HCT116 (cell line): ENCODE measurements at regions not wholly inside any gene's neighbourhood (a gene's known extent, or its start where the extent isn't known, plus 50 kb on each side); places are given as distances from the start of the nearest gene placed in this dataset.

Source experiments
- ATAC-seq: fragments of 200-7000 bp; cut with Tn5 transposase; 2 replicates; pipeline ENCODE4 v1.9.1; 2020; ENCODE audit warnings: mild to moderate bottlenecking, moderate library complexity
- BruUV-seq: library from RNA; stranded (reverse); fragments of 400-500 nt; replicated peaks from 2 replicates; lab custom pipeline; 2021; lab: Mats Ljungman, UMichigan
- CTCF ChIA-PET: fragments of 300-600 bp; sonication (Branson Sonifier 250); formaldehyde crosslinking; loops from one replicate; lab custom pipeline; 2021; ENCODE audit warnings: antibody characterized with exemption; lab: Charles Lee
- POLR2A ChIA-PET: fragments of 300-600, 350-600 bp; sonication (Branson Sonifier 250); formaldehyde crosslinking; loops from one replicate; lab custom pipeline; 2021; ENCODE audit warnings: antibody characterized with exemption; lab: Charles Lee
- RAD21 ChIA-PET, 2 experiments: fragments of 300-600 bp; sonication (Branson Sonifier 250); formaldehyde crosslinking; loops; one replicate each; lab custom pipeline; 2023; ENCODE audit warnings: low total read pairs in 2 of 2; ENCODE audit not compliant: uncharacterized antibody in 2 of 2, unreplicated experiment in 2 of 2, low non-redundant PET in 1 of 2; lab: Charles Lee
- DNase-seq: peaks from one replicate; pipeline ENCODE4 v3.0.0-alpha.2; 2010; ENCODE audit warnings: low read depth, low spot score
- H2AFZ ChIP-seq: fragments of 200-600 bp; shearing (Covaris generic), sonication (generic); 2 replicates; pipeline ENCODE4 v1.6.1; 2017; ENCODE audit warnings: low read depth, mixed run types, mixed read lengths, antibody characterized with exemption, low read length; ENCODE audit not compliant: poor library complexity, severe bottlenecking
- H3K27ac ChIP-seq: 2 replicates; pipeline ENCODE4 v1.5.1; 2012; ENCODE audit warnings: low read depth, low read length
- H3K27me3 ChIP-seq: fragments of 200-600 bp; sonication (generic); 2 replicates; pipeline ENCODE4 v1.6.1; 2016; ENCODE audit warnings: mixed run types, low read length, mixed read lengths; ENCODE audit not compliant: insufficient read depth
- H3K36me3 ChIP-seq, 2 experiments: fragments of 200-500 bp in 1 of 2; fragments of 200-600 bp in 1 of 2; sonication (Bioruptor generic) in 1 of 2; sonication (generic) in 1 of 2; 2 replicates each; pipeline versions ENCODE4 v1.5.1 to v1.6.1; 2014 to 2016; ENCODE audit warnings: low read length in 2 of 2, inconsistent platforms in 1 of 2, mixed read lengths in 1 of 2, mixed run types in 1 of 2; ENCODE audit not compliant: insufficient read depth in 2 of 2, control insufficient read depth in 1 of 2
- H3K4me1 ChIP-seq, 2 experiments: fragments of 200-600 bp in 1 of 2; sonication (generic) in 1 of 2; 2 replicates each; pipeline versions ENCODE4 v1.5.1 to v1.6.1; 2012 to 2017; ENCODE audit warnings: low read length in 2 of 2, inconsistent platforms in 1 of 2, mild to moderate bottlenecking in 1 of 2, mixed read lengths in 1 of 2, mixed run types in 1 of 2, moderate library complexity in 1 of 2; ENCODE audit not compliant: insufficient read depth in 2 of 2, control insufficient read depth in 1 of 2
- H3K4me2 ChIP-seq: fragments of 200-600 bp; sonication (generic); 2 replicates; pipeline ENCODE4 v1.6.1; 2017; ENCODE audit warnings: mixed run types, low read length, mixed read lengths
- H3K4me3 ChIP-seq, 2 experiments: fragments of 200-600 bp in 1 of 2; sonication (generic) in 1 of 2; replicated peaks in 1 of 2; 2 replicates each; pipeline ENCODE4 v1.5.1; 2011 to 2016; ENCODE audit warnings: low read length in 2 of 2, control low read depth in 1 of 2, low read depth in 1 of 2, mild to moderate bottlenecking in 1 of 2, mixed read lengths in 1 of 2, mixed run types in 1 of 2
- H3K79me2 ChIP-seq: fragments of 200-600 bp; sonication (generic); 2 replicates; pipeline ENCODE4 v1.6.1; 2017; ENCODE audit warnings: mild to moderate bottlenecking, mixed run types, low read length, moderate library complexity, mixed read lengths; ENCODE audit not compliant: insufficient read depth
- H3K9ac ChIP-seq: fragments of 200-600 bp; sonication (generic); 2 replicates; pipeline ENCODE4 v1.6.1; 2016; ENCODE audit warnings: low read length, mixed read lengths
- H3K9me2 ChIP-seq: fragments of 200-600 bp; sonication (generic), shearing (Covaris generic); 2 replicates; pipeline ENCODE4 v1.6.1; 2017; ENCODE audit warnings: mixed run types, mild to moderate bottlenecking, moderate library complexity; ENCODE audit not compliant: insufficient read depth
- H3K9me3 ChIP-seq, 2 experiments: fragments of 200-500 bp in 1 of 2; fragments of 200-600 bp in 1 of 2; sonication (Bioruptor generic) in 1 of 2; sonication (generic) in 1 of 2; 2 replicates each; pipeline ENCODE4 v1.6.1; 2014 to 2017; ENCODE audit warnings: low read length in 2 of 2, mixed read lengths in 2 of 2, inconsistent platforms in 1 of 2, low read depth in 1 of 2, mild to moderate bottlenecking in 1 of 2, mixed run types in 1 of 2, moderate library complexity in 1 of 2; ENCODE audit not compliant: control insufficient read depth in 1 of 2, insufficient read depth in 1 of 2
- H4K20me1 ChIP-seq: fragments of 200-600 bp; sonication (generic), shearing (Covaris generic); 2 replicates; pipeline ENCODE4 v1.6.1; 2017; ENCODE audit warnings: mixed run types, mild to moderate bottlenecking, moderate library complexity; ENCODE audit not compliant: insufficient read depth
- CBX3 ChIP-seq: IDR thresholded peaks from 2 replicates; pipeline ENCODE4 v1.6.1; 2012; ENCODE audit warnings: low read depth
- CEBPB ChIP-seq: IDR thresholded peaks from 2 replicates; pipeline ENCODE4 v1.6.1; 2012; ENCODE audit warnings: low read depth
- EGR1 ChIP-seq: IDR thresholded peaks from 2 replicates; pipeline ENCODE4 v1.6.1; 2012; ENCODE audit warnings: low read depth
- ELF1 ChIP-seq: IDR thresholded peaks from 2 replicates; pipeline ENCODE4 v1.6.1; 2012; ENCODE audit warnings: low read depth, borderline replicate concordance
- EZH2 ChIP-seq: fragments of 200-600 bp; sonication (generic); IDR thresholded peaks from 2 replicates; pipeline ENCODE4 v1.6.1; 2017; ENCODE audit warnings: antibody characterized with exemption, mixed run types
- EZH2phosphoT487 ChIP-seq: fragments of 200-600 bp; IDR thresholded peaks from 2 replicates; pipeline ENCODE4 v1.6.1; 2018; ENCODE audit warnings: antibody characterized with exemption, borderline replicate concordance
- POLR2A ChIP-seq: IDR thresholded peaks from 2 replicates; pipeline ENCODE4 v1.7.0; 2011; ENCODE audit warnings: borderline replicate concordance; ENCODE audit not compliant: insufficient read depth, insufficient read length; ENCODE audit errors: extremely low read depth
- POLR2AphosphoS5 ChIP-seq: IDR thresholded peaks from 2 replicates; pipeline ENCODE4 v1.6.1; 2011; ENCODE audit warnings: mild to moderate bottlenecking, low read depth, low read length, moderate library complexity
- RAD21 ChIP-seq: IDR thresholded peaks from 2 replicates; pipeline ENCODE4 v1.6.1; 2012; ENCODE audit warnings: low read depth, mild to moderate bottlenecking
- REST ChIP-seq: IDR thresholded peaks from 2 replicates; pipeline ENCODE4 v1.6.1; 2012; ENCODE audit warnings: low read depth
- SRF ChIP-seq: IDR thresholded peaks from 2 replicates; pipeline ENCODE4 v1.6.1; 2012; ENCODE audit warnings: low read depth
- ZNF274 ChIP-seq: fragments of 200-500 bp; sonication (Bioruptor generic); IDR thresholded peaks from 2 replicates; pipeline ENCODE4 v1.6.1; 2014; ENCODE audit warnings: mild to moderate bottlenecking, low read depth, low read length, inconsistent platforms
- intact Hi-C: fragments of 100-400 bp; cut with micrococcal nuclease; formaldehyde crosslinking; loops from 2 replicates; pipeline ENCODE4 v1.10.0; 2022
- TF ChIP-seq, protein P1 (sequence below): IDR thresholded peaks from 2 replicates; pipeline ENCODE4 v1.6.1; 2012
- TF ChIP-seq, protein P2 (sequence below): IDR thresholded peaks from 2 replicates; pipeline ENCODE4 v1.6.1; 2012

GRCh38 chr15:27646531-27646930, 452.6 kb downstream of the OCA2 start:
- no peak for TF ChIP-seq CEBPB
- no peak for TF ChIP-seq EGR1
- TF ChIP-seq, protein P1, sequence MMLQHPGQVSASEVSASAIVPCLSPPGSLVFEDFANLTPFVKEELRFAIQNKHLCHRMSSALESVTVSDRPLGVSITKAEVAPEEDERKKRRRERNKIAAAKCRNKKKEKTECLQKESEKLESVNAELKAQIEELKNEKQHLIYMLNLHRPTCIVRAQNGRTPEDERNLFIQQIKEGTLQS, result no peak
- no peak for TF ChIP-seq ELF1
- no peak for TF ChIP-seq ZNF274
- TF ChIP-seq SRF, result no peak
- H3K36me3 ChIP-seq, result no peaks in the 10 kb centered on the region
- H3K4me1 ChIP-seq, result no peaks in the 10 kb centered on the region
- H4K20me1 ChIP-seq, result no peaks in the 10 kb centered on the region
- RAD21 ChIA-PET, result no interaction called here
- BruUV-seq, result no TSS peak
- no peaks in the 10 kb centered on the region for H3K79me2 ChIP-seq
- no peak for DNase-seq
- CTCF ChIA-PET, result no interaction called here
- H3K9me3 ChIP-seq, result peaks cover 11 to 26% of the 10 kb centered on the region in 2 experiments; a peak in 2 of 4 replicates
- H3K27me3 ChIP-seq, result no peaks in the 10 kb centered on the region
- H3K27ac ChIP-seq, result no peak overlapping the region
- no peaks in the 10 kb centered on the region for H3K9me2 ChIP-seq
- H3K9ac ChIP-seq, result no peak overlapping the region
- ATAC-seq, result no peak
- no peak overlapping the region for H3K4me3 ChIP-seq
- H2AFZ ChIP-seq, result no peak overlapping the region
- intact Hi-C loops, result loop anchor here (5.0 kb wide), 1 partner anchor 34 kb away; no protein-coding TSS in a partner anchor
- no peak overlapping the region for H3K4me2 ChIP-seq
- POLR2A ChIA-PET, result no interaction called here

GRCh38 chr15:27645672-27646071, 453.4 kb downstream of the OCA2 start:
- DNase-seq (no peak), ATAC-seq (no peak)
- ChIA-PET CTCF (no interaction called here), POLR2A (no interaction called here), RAD21 (no interaction called here)
- intact Hi-C loops, result loop anchor here (5.0 kb wide), 1 partner anchor 33 kb away; no protein-coding TSS in a partner anchor
- no peak overlapping the region for H3K27ac ChIP-seq
- H3K27me3 ChIP-seq, result no peaks in the 10 kb centered on the region
- no peak overlapping the region for H2AFZ ChIP-seq
- no peaks in the 10 kb centered on the region for H4K20me1 ChIP-seq
- peaks cover 11 to 23% of the 10 kb centered on the region in 2 experiments; a peak in 2 of 4 replicates for H3K9me3 ChIP-seq
- no TSS peak for BruUV-seq
- no peaks in the 10 kb centered on the region for H3K9me2 ChIP-seq
- H3K36me3 ChIP-seq, result no peaks in the 10 kb centered on the region
- H3K79me2 ChIP-seq, result no peaks in the 10 kb centered on the region
- TF ChIP-seq ELF1 (no peak), EZH2 (no peak), CBX3 (no peak), RAD21 (no peak), POLR2A (no peak), POLR2AphosphoS5 (no peak), REST (no peak), SRF (no peak), EZH2phosphoT487 (no peak), CEBPB (no peak)
- TF ChIP-seq, protein P2, sequence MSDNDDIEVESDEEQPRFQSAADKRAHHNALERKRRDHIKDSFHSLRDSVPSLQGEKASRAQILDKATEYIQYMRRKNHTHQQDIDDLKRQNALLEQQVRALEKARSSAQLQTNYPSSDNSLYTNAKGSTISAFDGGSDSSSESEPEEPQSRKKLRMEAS, result no peak
- no peak overlapping the region for H3K4me2 ChIP-seq
- H3K4me3 ChIP-seq, result no peak overlapping the region
- H3K9ac ChIP-seq, result no peak overlapping the region
- no peaks in the 10 kb centered on the region for H3K4me1 ChIP-seq
